ENCODE measurements at regions not wholly inside any gene's neighbourhood (a gene's known extent, or its start where the extent isn't known, plus 50 kb on each side); places are given as distances from the start of the nearest gene placed in this dataset.
"Not testable (repeated sequence)": the region's sequence is repeated elsewhere in the genome, so short reads cannot be mapped to it uniquely, and the experiment has no call there.

DNA sequence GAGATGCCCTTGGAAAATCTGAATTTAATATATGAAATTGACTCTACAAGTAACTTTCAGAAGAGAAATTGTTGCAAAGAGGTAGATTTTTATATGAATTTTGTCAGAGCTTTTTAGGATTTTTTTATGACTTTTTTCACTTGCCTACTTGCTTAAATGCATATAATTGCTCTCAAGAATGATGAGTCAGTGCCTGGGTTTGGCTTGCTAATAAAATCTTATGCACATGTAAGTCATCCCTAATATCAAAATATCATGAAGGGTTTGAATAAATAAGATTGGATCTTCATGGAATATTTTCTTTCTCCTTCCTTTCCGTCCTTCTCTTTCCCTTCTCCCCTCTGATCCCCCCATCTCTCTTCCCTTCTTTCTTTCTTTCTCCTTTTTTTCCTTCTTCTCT, 354.1 kb downstream of the TXNL1 start:
- TF ChIP-seq, protein P1, sequence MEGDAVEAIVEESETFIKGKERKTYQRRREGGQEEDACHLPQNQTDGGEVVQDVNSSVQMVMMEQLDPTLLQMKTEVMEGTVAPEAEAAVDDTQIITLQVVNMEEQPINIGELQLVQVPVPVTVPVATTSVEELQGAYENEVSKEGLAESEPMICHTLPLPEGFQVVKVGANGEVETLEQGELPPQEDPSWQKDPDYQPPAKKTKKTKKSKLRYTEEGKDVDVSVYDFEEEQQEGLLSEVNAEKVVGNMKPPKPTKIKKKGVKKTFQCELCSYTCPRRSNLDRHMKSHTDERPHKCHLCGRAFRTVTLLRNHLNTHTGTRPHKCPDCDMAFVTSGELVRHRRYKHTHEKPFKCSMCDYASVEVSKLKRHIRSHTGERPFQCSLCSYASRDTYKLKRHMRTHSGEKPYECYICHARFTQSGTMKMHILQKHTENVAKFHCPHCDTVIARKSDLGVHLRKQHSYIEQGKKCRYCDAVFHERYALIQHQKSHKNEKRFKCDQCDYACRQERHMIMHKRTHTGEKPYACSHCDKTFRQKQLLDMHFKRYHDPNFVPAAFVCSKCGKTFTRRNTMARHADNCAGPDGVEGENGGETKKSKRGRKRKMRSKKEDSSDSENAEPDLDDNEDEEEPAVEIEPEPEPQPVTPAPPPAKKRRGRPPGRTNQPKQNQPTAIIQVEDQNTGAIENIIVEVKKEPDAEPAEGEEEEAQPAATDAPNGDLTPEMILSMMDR (IDR thresholded peaks at IDR 0.05): no peak
- Mint-ChIP-seq H3K9me3 (ENCODE audit: low read depth) (no peaks in the 10 kb centered on the region), H3K4me1 (ENCODE audit: low read depth) (peaks cover 17% of the 10 kb centered on the region), H3K36me3 (ENCODE audit: low read depth) (no peaks in the 10 kb centered on the region), H3K4me3 (ENCODE audit: unreplicated experiment) (no peak overlapping the region), H3K27ac (ENCODE audit: unreplicated experiment) (peak overlapping the region; percentile 34), H3K27me3 (ENCODE audit: low read depth) (no peaks in the 10 kb centered on the region)
- no peak for DNase-seq (ENCODE audit: low spot score)

DNA sequence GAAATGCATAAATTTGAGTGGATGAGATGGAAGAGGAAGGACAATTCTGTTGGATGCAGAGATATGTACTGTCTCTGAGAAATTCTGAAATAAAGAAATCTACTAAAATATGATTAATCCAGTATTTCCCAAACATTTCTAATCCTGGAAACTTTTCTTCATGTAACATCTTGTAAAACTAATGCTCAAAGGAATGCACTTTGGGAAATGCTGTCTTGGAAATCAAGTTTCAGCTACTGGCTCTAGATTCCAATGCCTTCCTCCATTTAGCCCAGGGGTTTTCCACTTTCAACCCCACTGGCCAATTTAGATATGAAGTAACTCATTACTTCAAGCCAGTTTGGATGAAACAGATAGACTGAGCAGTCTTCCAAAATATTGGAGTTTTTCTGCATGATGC, 355.1 kb downstream of the TXNL1 start:
- DNase-seq (ENCODE audit: low spot score): no peak
- Mint-ChIP-seq H3K27ac (ENCODE audit: unreplicated experiment) (no peak overlapping the region), H3K9me3 (ENCODE audit: low read depth) (no peaks in the 10 kb centered on the region), H3K27me3 (ENCODE audit: low read depth) (no peaks in the 10 kb centered on the region), H3K4me3 (ENCODE audit: unreplicated experiment) (no peak overlapping the region), H3K4me1 (ENCODE audit: low read depth) (peaks cover 17% of the 10 kb centered on the region), H3K36me3 (ENCODE audit: low read depth) (no peaks in the 10 kb centered on the region)
- TF ChIP-seq, protein P1 (IDR thresholded peaks at IDR 0.05): no peak

DNA sequence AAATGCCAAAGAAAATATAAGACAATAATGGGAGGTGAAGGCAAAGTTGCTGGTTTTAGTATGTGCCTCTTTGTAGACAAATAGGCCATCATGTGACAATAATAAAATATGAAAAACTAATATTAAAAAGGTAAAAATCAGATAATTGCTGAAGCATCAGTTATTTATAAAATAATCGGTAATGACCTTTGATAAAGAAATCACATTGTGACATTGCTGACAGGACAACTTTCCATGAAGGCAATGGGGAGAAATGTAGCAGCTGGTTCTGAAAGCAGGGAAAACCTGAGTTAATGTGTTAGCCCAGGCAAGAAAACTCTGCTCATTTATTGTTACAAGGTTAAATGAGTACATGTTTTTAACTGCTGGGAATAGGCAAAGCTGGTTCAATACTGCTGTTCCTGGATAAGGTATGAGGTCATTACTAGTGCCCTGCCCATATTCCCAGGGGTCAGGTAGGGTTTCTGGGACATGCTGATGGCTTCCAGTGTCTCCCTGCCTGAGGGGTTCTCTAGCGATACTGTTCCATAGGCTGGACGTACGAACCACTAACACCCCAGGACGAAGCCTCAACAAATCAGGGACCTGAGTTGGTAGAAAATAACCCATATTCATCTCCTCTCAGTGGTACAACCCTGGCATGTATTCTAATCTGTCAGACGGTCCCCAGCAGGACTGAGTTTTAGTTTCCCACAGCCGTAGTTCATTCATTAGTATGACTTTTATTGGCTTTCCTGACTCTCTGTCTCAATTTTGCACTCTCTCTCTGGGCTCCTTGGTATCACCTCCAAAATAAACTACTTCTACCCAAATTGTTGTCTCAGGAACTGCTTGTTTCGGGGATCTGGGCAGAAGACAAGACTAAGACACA, 355.9 kb downstream of the TXNL1 start:
- H3K4me3 Mint-ChIP-seq (ENCODE audit: unreplicated experiment): no peak overlapping the region

DNA sequence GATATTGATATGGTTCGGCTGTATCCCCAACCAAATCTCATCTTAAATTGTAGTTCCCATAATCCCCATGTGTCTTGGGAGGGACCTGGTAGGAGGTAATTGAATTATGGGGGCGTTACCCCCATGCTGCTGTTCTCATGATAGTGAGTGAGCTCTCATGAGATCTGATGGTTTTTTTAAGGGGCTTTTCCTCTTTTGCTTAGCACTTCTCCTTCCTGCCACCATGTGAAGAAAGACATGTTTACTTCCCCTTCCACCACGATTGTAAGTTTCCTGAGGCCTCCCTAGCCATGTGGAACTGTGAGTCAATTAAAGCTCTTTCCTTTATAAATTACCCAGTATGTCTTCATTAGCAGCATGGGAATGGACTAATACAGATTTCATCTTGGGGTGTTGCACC, 358.6 kb downstream of the TXNL1 start:
- H3K27ac Mint-ChIP-seq (ENCODE audit: unreplicated experiment); DNase-seq (ENCODE audit: low spot score); H3K27me3 Mint-ChIP-seq (ENCODE audit: low read depth); H3K36me3 Mint-ChIP-seq (ENCODE audit: low read depth); H3K4me1 Mint-ChIP-seq (ENCODE audit: low read depth); H3K9me3 Mint-ChIP-seq (ENCODE audit: low read depth); H3K4me3 Mint-ChIP-seq (ENCODE audit: unreplicated experiment): not testable (repeated sequence)

More for the DNA sequence above, 355.9 kb downstream of the TXNL1 start:
- no peaks in the 10 kb centered on the region for H3K9me3 Mint-ChIP-seq (ENCODE audit: low read depth)
- H3K4me1 Mint-ChIP-seq (ENCODE audit: low read depth): peaks cover 17% of the 10 kb centered on the region
- DNase-seq (ENCODE audit: low spot score): no peak
- H3K27ac Mint-ChIP-seq (ENCODE audit: unreplicated experiment): no peak overlapping the region
- no peaks in the 10 kb centered on the region for H3K36me3 Mint-ChIP-seq (ENCODE audit: low read depth)
- TF ChIP-seq, protein P1 (IDR thresholded peaks at IDR 0.05): no peak
- no peaks in the 10 kb centered on the region for H3K27me3 Mint-ChIP-seq (ENCODE audit: low read depth)

DNA sequence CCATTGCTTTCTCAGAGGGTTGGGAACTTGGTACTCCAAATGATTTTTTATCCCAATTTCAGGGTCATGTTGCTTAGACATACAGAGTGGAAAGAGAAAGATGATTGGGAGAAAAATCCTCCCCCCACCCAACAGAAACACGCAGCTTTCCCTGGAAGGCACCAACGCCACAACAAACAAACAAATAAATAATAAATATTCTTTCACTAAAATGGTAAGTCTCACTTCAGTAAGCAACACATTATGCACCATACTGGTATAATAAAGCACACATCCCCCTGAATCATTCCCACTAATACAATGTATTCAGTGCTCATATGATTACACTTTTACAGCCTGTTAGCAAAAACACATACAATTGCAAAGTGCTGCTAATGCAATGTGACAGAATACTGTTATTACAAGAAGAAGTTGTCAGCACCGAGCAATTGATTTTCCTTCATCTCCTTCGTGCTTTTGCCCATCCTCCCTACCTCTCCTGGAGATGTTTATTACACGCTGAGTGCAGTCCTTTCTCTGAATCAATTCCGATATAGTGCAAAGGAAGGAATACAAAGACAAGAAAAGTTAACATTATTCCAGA, 359.9 kb downstream of the TXNL1 start:
- Mint-ChIP-seq H3K4me1 (ENCODE audit: low read depth) (no peaks in the 10 kb centered on the region), H3K4me3 (ENCODE audit: unreplicated experiment) (no peak overlapping the region)

More for the DNA sequence above, 359.9 kb downstream of the TXNL1 start:
- DNase-seq (ENCODE audit: low spot score): no peak
- no peaks in the 10 kb centered on the region for H3K36me3 Mint-ChIP-seq (ENCODE audit: low read depth)
- H3K27ac Mint-ChIP-seq (ENCODE audit: unreplicated experiment): no peak overlapping the region
- no peaks in the 10 kb centered on the region for H3K27me3 Mint-ChIP-seq (ENCODE audit: low read depth)
- H3K9me3 Mint-ChIP-seq (ENCODE audit: low read depth): no peaks in the 10 kb centered on the region
- TF ChIP-seq, protein P1 (IDR thresholded peaks at IDR 0.05): no peak
